IMR-90 (cell line): ENCODE measurements at regions not wholly inside any gene's neighbourhood (a gene's known extent, or its start where the extent isn't known, plus 50 kb on each side); places are given as distances from the start of the nearest gene placed in this dataset.

Source experiments
- ATAC-seq: fragments of 200-7000 bp; cut with Tn5 transposase; 2 replicates; pipeline ENCODE4 v1.9.1; 2020; ENCODE audit warnings: low read depth, mild to moderate bottlenecking, moderate library complexity
- BruUV-seq: library from RNA; stranded (reverse); fragments of 400-500 nt; replicated peaks from 2 replicates; lab custom pipeline; 2021; lab: Mats Ljungman, UMichigan
- CTCF ChIA-PET: fragments of 300-600 bp; formaldehyde crosslinking; extraction: SDS; loops from one replicate; lab custom pipeline; 2021; ENCODE audit warnings: antibody characterized with exemption; lab: Yijun Ruan, JAX
- POLR2A ChIA-PET: fragments of 300-600 bp; sonication (Branson Sonifier 250); formaldehyde crosslinking; loops from one replicate; lab custom pipeline; 2022; ENCODE audit warnings: antibody characterized with exemption; ENCODE audit not compliant: unreplicated experiment; lab: Charles Lee
- DNase-seq: peaks from one replicate; pipeline ENCODE4 v3.0.0; 2013
- H2AFZ ChIP-seq: replicated peaks from 2 replicates; pipeline ENCODE3; 2013; ENCODE audit warnings: low read length, mild to moderate bottlenecking; ENCODE audit not compliant: poor library complexity
- H2AK5ac ChIP-seq: 2 replicates; pipeline ENCODE4 v1.6.1; 2013; ENCODE audit warnings: low read depth, low read length, inconsistent platforms
- H2AK9ac ChIP-seq: replicated peaks from 2 replicates; pipeline ENCODE3; 2013; ENCODE audit warnings: mild to moderate bottlenecking, low read depth, low read length, moderate library complexity; ENCODE audit not compliant: poor library complexity
- H2BK120ac ChIP-seq: 2 replicates; pipeline ENCODE4 v1.6.1; 2013; ENCODE audit warnings: low read depth, low read length, inconsistent platforms
- H2BK15ac ChIP-seq: 3 replicates; pipeline ENCODE4 v1.6.1; 2013; ENCODE audit warnings: low read depth, low read length, inconsistent platforms
- H2BK20ac ChIP-seq: 2 replicates; pipeline ENCODE4 v1.6.1; 2013; ENCODE audit warnings: low read depth, mild to moderate bottlenecking, inconsistent platforms, low read length, moderate library complexity
- H2BK5ac ChIP-seq: 2 replicates; pipeline ENCODE4 v1.6.1; 2013; ENCODE audit warnings: mild to moderate bottlenecking, low read depth, low read length, inconsistent platforms; ENCODE audit not compliant: poor library complexity, severe bottlenecking
- H3K14ac ChIP-seq: replicated peaks from 2 replicates; pipeline ENCODE4 v1.6.1; 2013; ENCODE audit warnings: low read depth, low read length, inconsistent platforms
- H3K18ac ChIP-seq: 2 replicates; pipeline ENCODE4 v1.6.1; 2013; ENCODE audit warnings: low read depth, low read length, control low read depth
- H3K23ac ChIP-seq: 2 replicates; pipeline ENCODE4 v1.6.1; 2013; ENCODE audit warnings: low read depth, low read length, inconsistent platforms
- H3K27ac ChIP-seq: 2 replicates; pipeline ENCODE4 v1.5.1; 2013; ENCODE audit warnings: mild to moderate bottlenecking, control low read depth, low read length; ENCODE audit not compliant: insufficient read depth
- H3K27me3 ChIP-seq: 2 replicates; pipeline ENCODE4 v1.6.1; 2013; ENCODE audit warnings: low read length; ENCODE audit not compliant: control insufficient read depth, insufficient read depth
- H3K36me3 ChIP-seq: 2 replicates; pipeline ENCODE4 v1.6.1; 2013; ENCODE audit warnings: low read length, mixed read lengths; ENCODE audit not compliant: control insufficient read depth, insufficient read depth
- H3K4ac ChIP-seq: 2 replicates; pipeline ENCODE4 v1.6.1; 2013; ENCODE audit warnings: low read depth, low read length, inconsistent platforms
- H3K4me1 ChIP-seq: 2 replicates; pipeline ENCODE4 v1.6.1; 2013; ENCODE audit warnings: low read length, mixed read lengths; ENCODE audit not compliant: control insufficient read depth, insufficient read depth
- H3K4me2 ChIP-seq: 2 replicates; pipeline ENCODE4 v1.6.1; 2013; ENCODE audit warnings: low read depth, mild to moderate bottlenecking, control low read depth, low read length, moderate library complexity
- H3K4me3 ChIP-seq: 2 replicates; pipeline ENCODE4 v1.5.1; 2013; ENCODE audit warnings: low read depth, mild to moderate bottlenecking, control low read depth, low read length, moderate library complexity; ENCODE audit not compliant: insufficient read depth
- H3K56ac ChIP-seq: 2 replicates; pipeline ENCODE4 v1.6.1; 2013; ENCODE audit warnings: low read length, inconsistent platforms; ENCODE audit not compliant: insufficient read depth; ENCODE audit errors: extremely low read depth
- H3K79me1 ChIP-seq, 2 experiments: 2 replicates each; pipeline ENCODE4 v1.6.1; 2013; ENCODE audit warnings: low read length in 2 of 2, inconsistent platforms in 1 of 2, low read depth in 1 of 2
- H3K9ac ChIP-seq: 2 replicates; pipeline ENCODE4 v1.6.1; 2013; ENCODE audit warnings: low read depth, low read length, control low read depth
- H3K9me1 ChIP-seq: 2 replicates; pipeline ENCODE4 v1.6.1; 2013; ENCODE audit warnings: low read length, inconsistent platforms; ENCODE audit not compliant: insufficient read depth
- H3K9me3 ChIP-seq: 2 replicates; pipeline ENCODE4 v1.6.1; 2013; ENCODE audit warnings: low read length; ENCODE audit not compliant: control insufficient read depth, insufficient read depth
- H4K20me1 ChIP-seq: 2 replicates; pipeline ENCODE4 v1.6.1; 2013; ENCODE audit warnings: low read length, inconsistent platforms; ENCODE audit not compliant: insufficient read depth
- H4K5ac ChIP-seq: 2 replicates; pipeline ENCODE4 v1.6.1; 2013; ENCODE audit warnings: mild to moderate bottlenecking, low read depth, low read length, control low read depth
- H4K8ac ChIP-seq, 2 experiments: 2 replicates each; pipeline ENCODE4 v1.6.1; 2013; ENCODE audit warnings: low read depth in 2 of 2, low read length in 2 of 2, control low read depth in 1 of 2, inconsistent platforms in 1 of 2
- H4K91ac ChIP-seq: 2 replicates; pipeline ENCODE4 v1.6.1; 2013; ENCODE audit warnings: low read depth, low read length, inconsistent platforms; ENCODE audit not compliant: insufficient read depth
- RFX5 ChIP-seq: IDR thresholded peaks from 2 replicates; pipeline ENCODE4 v1.8.0; 2012; ENCODE audit warnings: low read depth, mild to moderate bottlenecking, low read length, moderate library complexity
- WGBS, 2 experiments: methylation state at CpG; one replicate each; pipeline versions ENCODE4 v1.1.5 to v1.1.7; 2013; ENCODE audit warnings: missing lambda C conversion rate in 2 of 2; ENCODE audit not compliant: insufficient read length in 1 of 2; ENCODE audit errors: extremely low coverage in 2 of 2; 5-methylcytosine and 5-hydroxymethylcytosine counted together
- dilution Hi-C: fragments of 300-500 bp; cut with HindIII; formaldehyde crosslinking; loops from one replicate; pipeline ENCODE4 v1.14.3; 2018; ENCODE audit warnings: low sequenced_read_pairs; ENCODE audit not compliant: unreplicated experiment
- in situ Hi-C: fragments of 300-500 bp; cut with MboI; formaldehyde crosslinking; loops from 3 replicates; pipeline ENCODE4 v1.14.3; 2019; ENCODE audit warnings: low sequenced_read_pairs, inconsistent platforms, mixed read lengths
- intact Hi-C: fragments of 100-400 bp; cut with micrococcal nuclease; formaldehyde crosslinking; loops from 2 replicates; pipeline ENCODE4 v1.10.0; 2022

- in situ Hi-C loops: no loop called here
- Histone ChIP-seq H3K9me1 (peaks cover 16% of the 10 kb centered on the region), H2AK5ac (no peak overlapping the region), H3K4me2 (no peak overlapping the region), H3K36me3 (peaks cover 2% of the 10 kb centered on the region; the same call in 1 of the 2 replicates), H4K20me1 (peaks cover 28% of the 10 kb centered on the region), H2BK20ac (no peak overlapping the region), H4K5ac (no peak overlapping the region), H3K14ac (no peak overlapping the region; the same call in 1 of the 2 replicates), H2BK5ac (no peak overlapping the region), H2BK15ac (no peak overlapping the region), H3K9me3 (no peaks in the 10 kb centered on the region), H3K23ac (no peak overlapping the region), H4K91ac (no peak overlapping the region), H2BK120ac (no peak overlapping the region), H3K79me1 (peaks cover 8 to 29% of the 10 kb centered on the region in 2 experiments), H2AK9ac (peak overlapping the region; percentile 67), H3K27ac (no peak overlapping the region), H2AFZ (no peak overlapping the region), H3K4ac (no peak overlapping the region), H3K27me3 (peaks cover 3% of the 10 kb centered on the region; the same call in 1 of the 2 replicates), H4K8ac (no peak overlapping the region), H3K56ac (no peak overlapping the region), H3K18ac (no peak overlapping the region), H3K4me1 (peaks cover 6% of the 10 kb centered on the region; the same call in 1 of the 2 replicates), H3K9ac (no peak overlapping the region), H3K4me3 (no peak overlapping the region)
- CTCF ChIA-PET: no interaction called here
- TF ChIP-seq RFX5: no peak
- BruUV-seq: no TSS peak
- DNase-seq: no peak
- dilution Hi-C loops: no loop called here
- POLR2A ChIA-PET: no interaction called here
- intact Hi-C loops: no loop called here
- ATAC-seq: no peak
- WGBS, 2 experiments: 78% methylated on average over 4 of the region's 22 CpGs; no CpG with 5 or more reads in 1 of the 2 experiments
Observed at GRCh38 chr12:123077298-123078119, 73.4 kb downstream of the PITPNM2 start.
